Activated naive CD8-positive, alpha-beta T cell treated with anti-CD3 and anti-CD28 coated beads, Interleukin-2, amount 50 U/mL, for 24 hours (primary cell): ENCODE measurements at regions not wholly inside any gene's neighbourhood (a gene's known extent, or its start where the extent isn't known, plus 50 kb on each side); places are given as distances from the start of the nearest gene placed in this dataset.

ENCODE experiments used
- ATAC-seq: fragments of 150-1000 bp; cut with Tn5 transposase; one replicate; pipeline ENCODE4 v1.10.0; 2021
- DNase-seq: peaks from one replicate; pipeline ENCODE4 v3.0.0; 2021
- H3K27ac Mint-ChIP-seq: one replicate; pipeline ENCODE4 v1.8.0; 2021; ENCODE audit warnings: mild to moderate bottlenecking, mixed read lengths
- H3K27me3 Mint-ChIP-seq: one replicate; pipeline ENCODE4 v1.8.0; 2021; ENCODE audit warnings: mixed read lengths
- H3K36me3 Mint-ChIP-seq: one replicate; pipeline ENCODE4 v1.8.0; 2021; ENCODE audit warnings: low read depth, mixed read lengths
- H3K4me1 Mint-ChIP-seq: one replicate; pipeline ENCODE4 v1.8.0; 2021; ENCODE audit warnings: mixed read lengths
- H3K4me3 Mint-ChIP-seq: one replicate; pipeline ENCODE4 v1.8.0; 2021; ENCODE audit warnings: mild to moderate bottlenecking, moderate library complexity, mixed read lengths
- H3K9me3 Mint-ChIP-seq: one replicate; pipeline ENCODE4 v1.8.0; 2021; ENCODE audit warnings: mixed read lengths

DNA sequence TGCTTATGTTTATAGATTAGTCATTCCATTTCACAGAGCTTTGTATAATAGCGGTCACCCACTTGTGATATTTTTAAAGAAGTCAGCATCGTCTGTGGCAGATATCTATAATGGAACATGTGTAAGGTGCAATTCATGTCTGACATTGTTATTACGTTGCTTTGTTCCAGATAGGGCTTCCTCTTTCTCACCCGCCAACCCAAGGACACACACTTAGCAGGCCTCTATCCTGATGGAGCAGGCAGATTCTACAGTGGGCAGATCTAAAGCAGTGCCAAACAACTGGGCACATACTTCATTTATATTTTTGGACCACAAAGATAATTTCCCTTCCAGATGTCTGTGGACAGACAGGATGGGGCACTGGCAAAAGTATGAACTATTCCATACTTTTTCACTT lies 573.1 kb downstream of the TDRD15 start:
- no peak for ATAC-seq

DNA sequence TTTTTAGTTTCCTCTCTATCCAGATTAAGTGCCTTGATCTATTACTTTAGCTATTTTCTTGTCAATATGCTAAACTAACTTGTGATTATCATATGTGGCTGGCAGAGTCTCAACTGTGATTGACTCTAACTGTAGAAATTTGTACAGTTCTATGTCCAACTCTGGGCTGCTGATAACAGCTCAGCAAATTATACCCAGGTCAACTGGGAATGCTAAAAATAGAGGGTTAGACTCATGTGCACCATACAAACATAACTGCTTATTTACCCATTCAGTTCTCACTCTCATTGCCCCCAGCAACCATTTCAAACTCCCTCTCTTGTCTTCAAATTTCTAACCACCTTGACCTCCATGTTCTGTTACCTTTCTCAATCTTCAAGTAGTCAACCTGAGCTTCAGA lies 576.9 kb downstream of the TDRD15 start:
- Mint-ChIP-seq H3K36me3 (no peaks in the 10 kb centered on the region), H3K27me3 (no peaks in the 10 kb centered on the region), H3K27ac (no peak overlapping the region), H3K4me3 (no peak overlapping the region), H3K4me1 (no peaks in the 10 kb centered on the region), H3K9me3 (peaks cover 3% of the 10 kb centered on the region)
- ATAC-seq (no peak), DNase-seq (no peak)

More for the DNA sequence above, 573.1 kb downstream of the TDRD15 start:
- Mint-ChIP-seq H3K27me3 (no peaks in the 10 kb centered on the region), H3K9me3 (peaks cover 5% of the 10 kb centered on the region), H3K4me1 (no peaks in the 10 kb centered on the region), H3K36me3 (no peaks in the 10 kb centered on the region), H3K4me3 (no peak overlapping the region), H3K27ac (no peak overlapping the region)
- DNase-seq: no peak

DNA sequence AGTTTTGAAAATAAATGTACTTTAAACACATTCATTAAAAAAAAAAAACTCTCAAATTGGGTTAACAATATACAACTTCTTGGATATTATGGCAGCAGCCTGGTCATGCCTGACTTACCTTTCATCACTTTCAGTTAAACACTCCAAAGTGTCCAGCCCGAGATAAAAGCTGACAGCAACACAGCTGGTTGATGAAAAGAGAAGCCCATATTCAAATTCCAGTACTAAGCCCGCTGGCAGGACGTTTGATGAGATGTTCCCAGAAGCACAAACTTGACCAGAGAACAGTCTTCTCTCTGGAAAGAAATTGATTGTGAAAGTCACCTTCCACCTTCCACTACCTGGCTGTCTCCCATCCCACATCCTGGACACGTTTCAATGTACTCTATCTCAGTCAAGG lies 586.3 kb downstream of the TDRD15 start:
- Mint-ChIP-seq H3K36me3 (no peaks in the 10 kb centered on the region), H3K4me3 (no peak overlapping the region), H3K9me3 (peaks cover 12% of the 10 kb centered on the region), H3K27ac (no peak overlapping the region), H3K27me3 (no peaks in the 10 kb centered on the region), H3K4me1 (no peaks in the 10 kb centered on the region)
- ATAC-seq: no peak
- no peak for DNase-seq

- no peak for DNase-seq
- ATAC-seq: no peak
- Mint-ChIP-seq H3K4me3 (no peak overlapping the region), H3K27ac (no peak overlapping the region), H3K27me3 (no peaks in the 10 kb centered on the region), H3K36me3 (no peaks in the 10 kb centered on the region), H3K9me3 (peaks cover 12% of the 10 kb centered on the region), H3K4me1 (no peaks in the 10 kb centered on the region)
Measured at GRCh38 chr2:21710496-21710895, 586.7 kb downstream of the TDRD15 start.

DNA sequence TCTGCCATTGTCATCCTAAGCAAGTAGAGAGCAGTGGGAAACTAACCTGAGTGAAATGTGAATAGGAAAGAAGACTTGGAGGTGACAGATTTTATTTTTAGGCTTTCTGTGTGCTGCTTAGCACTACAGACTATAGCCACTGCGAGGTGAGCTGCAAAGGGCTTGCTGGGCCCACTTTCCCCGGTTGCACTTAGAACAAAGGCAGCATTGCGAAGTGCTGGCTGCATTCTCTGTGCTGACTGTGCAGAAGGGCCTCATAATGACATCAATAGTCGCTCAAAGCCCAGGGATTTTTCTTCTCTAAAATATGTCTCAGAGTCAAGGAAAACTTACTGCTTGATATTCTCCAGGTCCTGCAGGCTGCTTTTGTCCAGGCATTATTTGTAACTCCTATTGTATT lies 592.1 kb downstream of the TDRD15 start:
- no peaks in the 10 kb centered on the region for H3K4me1 Mint-ChIP-seq
- ATAC-seq (no peak), DNase-seq (no peak)
- no peak overlapping the region for H3K4me3 Mint-ChIP-seq
- H3K36me3 Mint-ChIP-seq: no peaks in the 10 kb centered on the region
- H3K27me3 Mint-ChIP-seq: no peaks in the 10 kb centered on the region
- H3K9me3 Mint-ChIP-seq: peaks cover 6% of the 10 kb centered on the region
- H3K27ac Mint-ChIP-seq: no peak overlapping the region

DNA sequence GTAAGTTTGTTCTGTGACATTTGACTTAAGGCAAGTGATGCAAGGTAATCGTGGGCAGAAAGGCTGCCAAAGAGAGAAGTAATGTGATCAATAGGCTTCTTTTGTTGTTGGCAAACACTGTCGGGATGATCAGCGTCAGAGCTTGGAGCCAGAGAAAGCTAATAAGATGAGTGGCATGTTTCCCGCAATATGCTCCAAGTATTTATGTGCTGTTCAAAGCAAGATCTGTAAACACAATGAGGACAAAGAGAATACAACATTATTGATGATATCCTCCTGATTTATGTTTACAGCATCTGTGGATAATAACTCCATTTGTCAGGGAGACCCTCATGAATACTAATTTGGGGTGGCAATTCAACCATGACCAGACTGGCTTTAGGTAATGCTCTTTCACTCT lies 603.3 kb downstream of the TDRD15 start:
- Mint-ChIP-seq H3K9me3 (peaks cover 7% of the 10 kb centered on the region), H3K36me3 (no peaks in the 10 kb centered on the region), H3K4me3 (no peak overlapping the region), H3K27me3 (no peaks in the 10 kb centered on the region), H3K27ac (no peak overlapping the region), H3K4me1 (no peaks in the 10 kb centered on the region)
- DNase-seq (no peak), ATAC-seq (no peak)

- no peak overlapping the region for H3K4me3 Mint-ChIP-seq
- no peak for ATAC-seq
- no peaks in the 10 kb centered on the region for H3K4me1 Mint-ChIP-seq
- H3K9me3 Mint-ChIP-seq: peaks cover 7% of the 10 kb centered on the region
- H3K36me3 Mint-ChIP-seq: no peaks in the 10 kb centered on the region
- H3K27ac Mint-ChIP-seq: no peak overlapping the region
- H3K27me3 Mint-ChIP-seq: no peaks in the 10 kb centered on the region
- no peak for DNase-seq
Measured at GRCh38 chr2:21728133-21728532, 604.4 kb downstream of the TDRD15 start.

- H3K4me3 Mint-ChIP-seq: no peak overlapping the region
- no peak for ATAC-seq
- DNase-seq: no peak
- H3K36me3 Mint-ChIP-seq: no peaks in the 10 kb centered on the region
- no peak overlapping the region for H3K27ac Mint-ChIP-seq
- H3K27me3 Mint-ChIP-seq: no peaks in the 10 kb centered on the region
- peaks cover 13% of the 10 kb centered on the region for H3K9me3 Mint-ChIP-seq
- no peaks in the 10 kb centered on the region for H3K4me1 Mint-ChIP-seq
Measured at GRCh38 chr2:21730141-21730540, 606.4 kb downstream of the TDRD15 start.

- H3K4me1 Mint-ChIP-seq: no peaks in the 10 kb centered on the region
- ATAC-seq (no peak), DNase-seq (no peak)
- no peak overlapping the region for H3K27ac Mint-ChIP-seq
- no peak overlapping the region for H3K4me3 Mint-ChIP-seq
- H3K36me3 Mint-ChIP-seq: no peaks in the 10 kb centered on the region
- no peaks in the 10 kb centered on the region for H3K27me3 Mint-ChIP-seq
- peaks cover 5% of the 10 kb centered on the region for H3K9me3 Mint-ChIP-seq
Measured at GRCh38 chr2:21740484-21740883, 616.7 kb downstream of the TDRD15 start.

DNA sequence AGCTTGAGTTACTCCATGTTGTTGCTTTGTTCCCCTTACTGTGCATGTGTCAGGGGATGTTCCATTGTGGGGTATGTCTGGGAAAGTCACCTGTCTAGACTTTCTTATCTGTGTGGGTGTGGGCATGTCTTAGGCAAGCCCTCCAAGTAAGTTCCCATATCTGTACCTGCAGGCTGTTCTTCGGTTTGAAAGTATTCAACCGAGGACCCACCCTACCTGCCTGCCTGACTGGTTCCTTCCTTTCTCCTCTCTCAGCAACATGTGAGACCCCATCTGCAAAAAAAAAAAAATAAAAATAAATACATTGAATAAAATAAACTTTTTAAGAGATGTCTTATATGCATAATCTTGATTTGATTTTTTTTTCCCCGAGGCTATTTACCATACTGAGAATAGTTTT lies 622.7 kb downstream of the TDRD15 start:
- Mint-ChIP-seq H3K4me3 (no peak overlapping the region), H3K9me3 (peaks cover 18% of the 10 kb centered on the region), H3K4me1 (no peaks in the 10 kb centered on the region), H3K27me3 (no peaks in the 10 kb centered on the region), H3K36me3 (no peaks in the 10 kb centered on the region), H3K27ac (no peak overlapping the region)
- ATAC-seq (no peak), DNase-seq (no peak)

- no peak for ATAC-seq
- no peak overlapping the region for H3K27ac Mint-ChIP-seq
Measured at GRCh38 chr2:21748501-21748900, 624.7 kb downstream of the TDRD15 start.

DNA sequence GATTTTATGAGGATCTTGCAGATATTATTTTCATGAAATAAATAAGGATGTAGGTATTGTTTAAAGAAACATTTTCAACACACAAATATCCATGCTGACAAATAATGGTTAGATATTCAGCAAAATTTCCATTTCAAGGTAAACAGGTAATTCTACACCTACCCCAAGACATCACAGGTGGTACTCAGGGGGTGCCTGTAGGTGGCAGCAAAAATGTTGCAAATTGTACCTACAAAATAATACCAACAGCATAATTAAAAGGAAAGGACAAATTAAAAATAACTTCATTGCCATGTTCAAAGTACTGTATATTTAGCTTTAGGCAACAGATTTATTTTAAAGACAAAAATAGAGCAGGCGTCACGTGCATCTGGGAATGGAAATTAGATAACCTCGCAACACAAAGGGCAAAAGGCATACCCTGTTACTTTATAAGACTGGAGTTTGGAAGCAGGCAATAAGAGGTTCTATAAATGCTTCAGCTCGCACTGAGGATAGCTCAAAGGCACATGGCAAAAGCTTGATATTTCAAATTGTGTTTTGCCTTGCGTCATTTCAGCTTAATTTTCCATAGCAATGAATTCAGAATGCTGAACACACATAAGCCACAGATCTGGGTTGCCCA lies 630.5 kb downstream of the TDRD15 start:
- Mint-ChIP-seq H3K4me1 (no peaks in the 10 kb centered on the region), H3K27ac (no peak overlapping the region), H3K36me3 (no peaks in the 10 kb centered on the region), H3K27me3 (no peaks in the 10 kb centered on the region), H3K9me3 (peaks cover 3% of the 10 kb centered on the region), H3K4me3 (no peak overlapping the region)
- DNase-seq (no peak), ATAC-seq (no peak)

More at GRCh38 chr2:21748501-21748900, 624.7 kb downstream of the TDRD15 start:
- no peaks in the 10 kb centered on the region for H3K4me1 Mint-ChIP-seq
- no peak for DNase-seq
- no peak overlapping the region for H3K4me3 Mint-ChIP-seq
- H3K36me3 Mint-ChIP-seq: no peaks in the 10 kb centered on the region
- H3K27me3 Mint-ChIP-seq: no peaks in the 10 kb centered on the region
- H3K9me3 Mint-ChIP-seq: peaks cover 18% of the 10 kb centered on the region

DNA sequence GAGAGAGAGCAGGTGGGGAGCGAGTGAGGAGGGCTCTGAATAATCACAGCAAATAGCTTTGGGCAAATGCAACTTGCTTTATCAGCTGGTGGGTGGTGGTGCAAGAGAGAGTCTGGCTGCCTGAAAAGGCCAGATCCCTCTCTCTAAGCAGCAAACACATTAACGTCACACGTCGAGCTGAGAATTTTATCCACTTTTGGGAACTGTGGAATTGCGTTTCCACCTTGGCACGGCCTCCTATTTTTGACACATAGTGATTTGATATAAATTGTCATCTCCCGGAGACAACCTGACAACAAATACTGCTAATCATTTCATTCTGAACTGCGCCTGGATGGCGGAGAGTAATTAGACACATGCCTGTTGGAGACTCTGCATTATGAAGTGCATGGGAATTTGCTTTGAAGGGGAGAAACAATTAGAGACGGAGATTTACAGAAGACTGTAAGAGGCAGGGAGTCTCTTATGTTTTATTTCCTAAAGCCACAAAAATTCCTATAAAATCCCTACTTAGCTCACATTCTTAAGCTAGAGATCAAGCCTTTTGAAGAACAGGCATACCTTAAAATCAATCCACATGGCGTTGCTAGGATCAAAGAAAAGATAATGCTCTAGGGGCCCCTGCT lies 634.1 kb downstream of the TDRD15 start:
- Mint-ChIP-seq H3K27me3 (no peaks in the 10 kb centered on the region), H3K9me3 (peaks cover 13% of the 10 kb centered on the region), H3K4me3 (no peak overlapping the region), H3K36me3 (no peaks in the 10 kb centered on the region), H3K4me1 (no peaks in the 10 kb centered on the region), H3K27ac (no peak overlapping the region)
- DNase-seq (no peak), ATAC-seq (no peak)

DNA sequence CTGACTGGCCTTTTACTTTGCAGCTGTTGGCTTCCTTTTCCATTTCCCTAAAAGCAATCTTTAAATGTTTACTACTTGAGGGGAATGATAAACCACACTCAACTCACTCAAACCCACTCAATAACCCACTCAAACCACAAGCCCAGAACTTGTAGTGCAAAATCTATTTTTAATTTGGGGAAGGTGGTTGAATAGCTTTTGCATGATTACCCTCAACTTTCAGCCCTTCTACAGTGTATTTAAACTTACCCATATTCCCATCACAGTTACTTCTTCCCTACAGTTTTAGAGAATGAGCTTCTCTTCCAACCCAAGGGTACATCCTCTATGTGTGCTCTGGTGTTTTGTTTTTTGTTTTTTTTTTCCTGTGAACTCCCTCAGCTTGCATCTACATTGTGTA lies 636.1 kb downstream of the TDRD15 start:
- DNase-seq (no peak), ATAC-seq (no peak)
- Mint-ChIP-seq H3K27ac (no peak overlapping the region), H3K4me1 (no peaks in the 10 kb centered on the region), H3K36me3 (no peaks in the 10 kb centered on the region), H3K4me3 (no peak overlapping the region), H3K27me3 (no peaks in the 10 kb centered on the region), H3K9me3 (peaks cover 13% of the 10 kb centered on the region)

DNA sequence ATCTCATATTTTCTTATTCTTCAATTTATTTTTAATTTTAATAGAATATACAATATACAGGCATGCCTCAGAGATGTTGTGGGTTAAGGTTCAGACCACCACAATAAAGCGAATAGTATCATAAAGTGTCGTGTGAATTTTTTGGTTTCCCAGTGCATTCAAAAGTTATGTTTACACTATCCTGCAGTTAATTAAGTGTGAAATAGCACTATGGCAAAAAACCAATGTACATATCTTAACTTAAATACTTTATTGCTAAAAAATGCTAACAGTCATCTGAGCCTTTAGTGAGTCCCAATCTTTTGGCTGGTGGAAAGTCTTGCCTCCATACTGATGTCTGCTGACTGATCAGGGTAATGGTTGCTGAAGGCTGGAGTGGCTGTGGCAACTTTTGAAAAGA lies 637.6 kb downstream of the TDRD15 start:
- H3K36me3 Mint-ChIP-seq: no peaks in the 10 kb centered on the region
- H3K27ac Mint-ChIP-seq: no peak overlapping the region
- DNase-seq (no peak), ATAC-seq (no peak)
- no peaks in the 10 kb centered on the region for H3K27me3 Mint-ChIP-seq
- peaks cover 13% of the 10 kb centered on the region for H3K9me3 Mint-ChIP-seq
- no peaks in the 10 kb centered on the region for H3K4me1 Mint-ChIP-seq
- no peak overlapping the region for H3K4me3 Mint-ChIP-seq

GRCh38 chr2:21763501-21763900 lies 639.7 kb downstream of the TDRD15 start:
- Mint-ChIP-seq H3K4me1 (no peaks in the 10 kb centered on the region), H3K36me3 (no peaks in the 10 kb centered on the region), H3K4me3 (no peak overlapping the region), H3K27me3 (no peaks in the 10 kb centered on the region), H3K9me3 (peaks cover 13% of the 10 kb centered on the region), H3K27ac (no peak overlapping the region)
- DNase-seq: no peak
- no peak for ATAC-seq
